Liver (tissue), 3 donors: ENCODE measurements at regions not wholly inside any gene's neighbourhood (a gene's known extent, or its start where the extent isn't known, plus 50 kb on each side); places are given as distances from the start of the nearest gene placed in this dataset.

Experiments
- CTCF ChIP-seq: fragments of 150-350 bp; IDR thresholded peaks from 2 replicates; pipeline ENCODE4 v1.5.1; 2017; ENCODE audit warnings: improper control_type of control experiment, low read depth, low read length; ENCODE audit not compliant: missing input control
- FOXA1 ChIP-seq: IDR thresholded peaks from 2 replicates; pipeline ENCODE4 v1.6.1; 2016; ENCODE audit warnings: antibody characterized with exemption
- HNF4G ChIP-seq: IDR thresholded peaks from 2 replicates; pipeline ENCODE4 v1.6.1; 2016; ENCODE audit warnings: antibody characterized with exemption
- JUND ChIP-seq, 2 donors: IDR thresholded peaks; 2 replicates each; pipeline ENCODE4 v1.6.1; 2016; ENCODE audit warnings: antibody characterized with exemption in 2 of 2
- RAD21 ChIP-seq, 2 donors: IDR thresholded peaks; 2 replicates each; pipeline ENCODE4 v1.6.1; 2016; ENCODE audit warnings: antibody characterized with exemption in 2 of 2, mild to moderate bottlenecking in 2 of 2
- SP1 ChIP-seq: IDR thresholded peaks from 2 replicates; pipeline ENCODE4 v1.6.1; 2018; ENCODE audit warnings: antibody characterized with exemption, mild to moderate bottlenecking
- TAF1 ChIP-seq: conservative IDR thresholded peaks from 2 replicates; pipeline ENCODE4 v1.6.1; 2016; ENCODE audit warnings: antibody characterized with exemption, mild to moderate bottlenecking
- YY1 ChIP-seq: IDR thresholded peaks from 2 replicates; pipeline ENCODE4 v1.6.1; 2016; ENCODE audit warnings: antibody characterized with exemption, mild to moderate bottlenecking
- ZBTB33 ChIP-seq: IDR thresholded peaks from 2 replicates; pipeline ENCODE4 v1.6.1; 2016; ENCODE audit warnings: antibody characterized with exemption
- TF ChIP-seq, protein P1 (sequence below): IDR thresholded peaks from 2 replicates; pipeline ENCODE4 v1.6.1; 2016; ENCODE audit warnings: antibody characterized with exemption
- TF ChIP-seq, protein P2 (sequence below): IDR thresholded peaks from 2 replicates; pipeline ENCODE4 v1.6.1; 2016; ENCODE audit warnings: antibody characterized with exemption, mild to moderate bottlenecking
- donor health status: healthy.
- donor health status: healthy.

GRCh38 chr4:10181745-10182445 is 65.3 kb upstream of the WDR1 start:
- no peak for TF ChIP-seq RAD21 (IDR thresholded peaks at IDR 0.05)
- no peak for TF ChIP-seq CTCF
- TF ChIP-seq ZBTB33: no peak
- TF ChIP-seq JUND (IDR thresholded peaks at IDR 0.05): no peak
- no peak for TF ChIP-seq SP1
- TF ChIP-seq YY1: no peak
- TF ChIP-seq FOXA1: no peak
- no peak for TF ChIP-seq HNF4G
- no peak for TF ChIP-seq TAF1
- TF ChIP-seq, protein P1, sequence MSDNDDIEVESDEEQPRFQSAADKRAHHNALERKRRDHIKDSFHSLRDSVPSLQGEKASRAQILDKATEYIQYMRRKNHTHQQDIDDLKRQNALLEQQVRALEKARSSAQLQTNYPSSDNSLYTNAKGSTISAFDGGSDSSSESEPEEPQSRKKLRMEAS: no peak
- TF ChIP-seq, protein P2, sequence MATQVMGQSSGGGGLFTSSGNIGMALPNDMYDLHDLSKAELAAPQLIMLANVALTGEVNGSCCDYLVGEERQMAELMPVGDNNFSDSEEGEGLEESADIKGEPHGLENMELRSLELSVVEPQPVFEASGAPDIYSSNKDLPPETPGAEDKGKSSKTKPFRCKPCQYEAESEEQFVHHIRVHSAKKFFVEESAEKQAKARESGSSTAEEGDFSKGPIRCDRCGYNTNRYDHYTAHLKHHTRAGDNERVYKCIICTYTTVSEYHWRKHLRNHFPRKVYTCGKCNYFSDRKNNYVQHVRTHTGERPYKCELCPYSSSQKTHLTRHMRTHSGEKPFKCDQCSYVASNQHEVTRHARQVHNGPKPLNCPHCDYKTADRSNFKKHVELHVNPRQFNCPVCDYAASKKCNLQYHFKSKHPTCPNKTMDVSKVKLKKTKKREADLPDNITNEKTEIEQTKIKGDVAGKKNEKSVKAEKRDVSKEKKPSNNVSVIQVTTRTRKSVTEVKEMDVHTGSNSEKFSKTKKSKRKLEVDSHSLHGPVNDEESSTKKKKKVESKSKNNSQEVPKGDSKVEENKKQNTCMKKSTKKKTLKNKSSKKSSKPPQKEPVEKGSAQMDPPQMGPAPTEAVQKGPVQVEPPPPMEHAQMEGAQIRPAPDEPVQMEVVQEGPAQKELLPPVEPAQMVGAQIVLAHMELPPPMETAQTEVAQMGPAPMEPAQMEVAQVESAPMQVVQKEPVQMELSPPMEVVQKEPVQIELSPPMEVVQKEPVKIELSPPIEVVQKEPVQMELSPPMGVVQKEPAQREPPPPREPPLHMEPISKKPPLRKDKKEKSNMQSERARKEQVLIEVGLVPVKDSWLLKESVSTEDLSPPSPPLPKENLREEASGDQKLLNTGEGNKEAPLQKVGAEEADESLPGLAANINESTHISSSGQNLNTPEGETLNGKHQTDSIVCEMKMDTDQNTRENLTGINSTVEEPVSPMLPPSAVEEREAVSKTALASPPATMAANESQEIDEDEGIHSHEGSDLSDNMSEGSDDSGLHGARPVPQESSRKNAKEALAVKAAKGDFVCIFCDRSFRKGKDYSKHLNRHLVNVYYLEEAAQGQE: no peak
